ENCODE measurements at regions not wholly inside any gene's neighbourhood (a gene's known extent, or its start where the extent isn't known, plus 50 kb on each side); places are given as distances from the start of the nearest gene placed in this dataset.

- Mint-ChIP-seq H3K4me1 (ENCODE audit: low read depth in 2 of 2) (no peaks in the 10 kb centered on the region), H3K27me3 (peaks cover 37 to 61% of the 10 kb centered on the region in 2 donors), H3K4me3 (no peak overlapping the region), H3K36me3 (no peaks in the 10 kb centered on the region), H3K27ac (no peak overlapping the region), H3K9me3 (no peaks in the 10 kb centered on the region)
- ATAC-seq (no peak), DNase-seq (ENCODE audit: low spot score) (no peak)
Observed at GRCh38 chr17:33803686-33804085, 451.4 kb upstream of the CCL2 start.

- H3K9me3 Mint-ChIP-seq = no peaks in the 10 kb centered on the region
- no peak for DNase-seq (ENCODE audit: low spot score)
- no peak overlapping the region for H3K4me3 Mint-ChIP-seq
- H3K36me3 Mint-ChIP-seq = no peaks in the 10 kb centered on the region
- ATAC-seq = no peak
- peaks cover 36 to 64% of the 10 kb centered on the region in 2 donors for H3K27me3 Mint-ChIP-seq
- H3K27ac Mint-ChIP-seq = no peak overlapping the region
- H3K4me1 Mint-ChIP-seq (ENCODE audit: low read depth in 2 of 2) = no peaks in the 10 kb centered on the region
Observed at GRCh38 chr17:33804401-33804800, 450.7 kb upstream of the CCL2 start.

- Mint-ChIP-seq H3K9me3 (no peaks in the 10 kb centered on the region), H3K4me3 (no peak overlapping the region), H3K4me1 (ENCODE audit: low read depth in 2 of 2) (no peaks in the 10 kb centered on the region), H3K36me3 (no peaks in the 10 kb centered on the region), H3K27me3 (peaks cover 30 to 60% of the 10 kb centered on the region in 2 donors), H3K27ac (no peak overlapping the region)
- DNase-seq (ENCODE audit: low spot score) (no peak), ATAC-seq (no peak)
Observed at GRCh38 chr17:33806631-33807030, 448.5 kb upstream of the CCL2 start.

- no peak for DNase-seq (ENCODE audit: low spot score)
- Mint-ChIP-seq H3K36me3 (no peaks in the 10 kb centered on the region), H3K4me1 (ENCODE audit: low read depth in 2 of 2) (no peaks in the 10 kb centered on the region), H3K27me3 (peaks cover 17 to 44% of the 10 kb centered on the region in 2 donors), H3K4me3 (no peak overlapping the region), H3K9me3 (no peaks in the 10 kb centered on the region), H3K27ac (no peak overlapping the region)
- no peak for ATAC-seq
Observed at GRCh38 chr17:33809748-33810147, 445.3 kb upstream of the CCL2 start.

- no peaks in the 10 kb centered on the region for H3K9me3 Mint-ChIP-seq
- no peak overlapping the region for H3K4me3 Mint-ChIP-seq
- no peaks in the 10 kb centered on the region for H3K36me3 Mint-ChIP-seq
- peaks cover 13 to 43% of the 10 kb centered on the region in 2 donors for H3K27me3 Mint-ChIP-seq
- no peak overlapping the region for H3K27ac Mint-ChIP-seq
- ATAC-seq (no peak), DNase-seq (ENCODE audit: low spot score) (no peak)
- no peaks in the 10 kb centered on the region for H3K4me1 Mint-ChIP-seq (ENCODE audit: low read depth in 2 of 2)
Observed at GRCh38 chr17:33811004-33811760, 443.9 kb upstream of the CCL2 start.

GRCh38 chr17:33811984-33812577, 443.0 kb upstream of the CCL2 start:
- H3K36me3 Mint-ChIP-seq = no peaks in the 10 kb centered on the region
- no peaks in the 10 kb centered on the region for H3K9me3 Mint-ChIP-seq
- H3K4me1 Mint-ChIP-seq (ENCODE audit: low read depth in 2 of 2) = no peaks in the 10 kb centered on the region
- no peak overlapping the region for H3K27ac Mint-ChIP-seq
- H3K4me3 Mint-ChIP-seq = no peak overlapping the region
- ATAC-seq (no peak), DNase-seq (ENCODE audit: low spot score) (no peak)
- H3K27me3 Mint-ChIP-seq = peaks cover 13 to 43% of the 10 kb centered on the region in 2 donors

- no peak for ATAC-seq
- no peak for DNase-seq (ENCODE audit: low spot score)
- Mint-ChIP-seq H3K27me3 (peaks cover 8 to 28% of the 10 kb centered on the region in 2 donors), H3K36me3 (no peaks in the 10 kb centered on the region), H3K4me3 (no peak overlapping the region), H3K4me1 (ENCODE audit: low read depth in 2 of 2) (no peaks in the 10 kb centered on the region), H3K9me3 (no peaks in the 10 kb centered on the region), H3K27ac (no peak overlapping the region)
Observed at GRCh38 chr17:33814852-33815251, 440.2 kb upstream of the CCL2 start.

- DNase-seq (ENCODE audit: low spot score) = no peak
- Mint-ChIP-seq H3K4me3 (no peak overlapping the region), H3K4me1 (ENCODE audit: low read depth in 2 of 2) (no peaks in the 10 kb centered on the region), H3K36me3 (no peaks in the 10 kb centered on the region), H3K27ac (no peak overlapping the region), H3K27me3 (peaks cover 7 to 27% of the 10 kb centered on the region in 2 donors), H3K9me3 (no peaks in the 10 kb centered on the region)
- no peak for ATAC-seq
Observed at GRCh38 chr17:33816036-33816435, 439.0 kb upstream of the CCL2 start.

- DNase-seq (ENCODE audit: low spot score) (no peak), ATAC-seq (peak in 1 of 2 donors; percentile 11)
- H3K4me3 Mint-ChIP-seq = no peak overlapping the region
- peaks cover 9 to 33% of the 10 kb centered on the region in 2 donors for H3K27me3 Mint-ChIP-seq
- H3K9me3 Mint-ChIP-seq = no peaks in the 10 kb centered on the region
- H3K27ac Mint-ChIP-seq = no peak overlapping the region
- no peaks in the 10 kb centered on the region for H3K36me3 Mint-ChIP-seq
- H3K4me1 Mint-ChIP-seq (ENCODE audit: low read depth in 2 of 2) = no peaks in the 10 kb centered on the region
Observed at GRCh38 chr17:33816842-33817617, 438.1 kb upstream of the CCL2 start.

GRCh38 chr17:33819539-33819938, 435.5 kb upstream of the CCL2 start:
- Mint-ChIP-seq H3K27me3 (peaks cover 15 to 46% of the 10 kb centered on the region in 2 donors), H3K27ac (no peak overlapping the region), H3K9me3 (no peaks in the 10 kb centered on the region), H3K36me3 (no peaks in the 10 kb centered on the region), H3K4me1 (ENCODE audit: low read depth in 2 of 2) (no peaks in the 10 kb centered on the region), H3K4me3 (no peak overlapping the region)
- DNase-seq (ENCODE audit: low spot score) (no peak), ATAC-seq (no peak)

GRCh38 chr17:33832262-33832661, 422.8 kb upstream of the CCL2 start:
- Mint-ChIP-seq H3K4me1 (ENCODE audit: low read depth in 2 of 2) (no peaks in the 10 kb centered on the region), H3K9me3 (no peaks in the 10 kb centered on the region), H3K4me3 (no peak overlapping the region), H3K27me3 (peaks cover 13 to 22% of the 10 kb centered on the region in 2 donors), H3K36me3 (no peaks in the 10 kb centered on the region), H3K27ac (no peak overlapping the region)
- no peak for ATAC-seq
- DNase-seq (ENCODE audit: low spot score) = no peak

- DNase-seq (ENCODE audit: low spot score) = no peak
- Mint-ChIP-seq H3K27ac (no peak overlapping the region), H3K27me3 (peaks cover 28 to 29% of the 10 kb centered on the region in 2 donors), H3K9me3 (no peaks in the 10 kb centered on the region), H3K36me3 (no peaks in the 10 kb centered on the region), H3K4me1 (ENCODE audit: low read depth in 2 of 2) (no peaks in the 10 kb centered on the region), H3K4me3 (no peak overlapping the region)
- no peak for ATAC-seq
Observed at GRCh38 chr17:33837281-33837680, 417.8 kb upstream of the CCL2 start.

GRCh38 chr17:33838281-33838680, 416.8 kb upstream of the CCL2 start:
- DNase-seq (ENCODE audit: low spot score) (no peak), ATAC-seq (no peak)
- H3K36me3 Mint-ChIP-seq = no peaks in the 10 kb centered on the region
- H3K4me1 Mint-ChIP-seq (ENCODE audit: low read depth in 2 of 2) = no peaks in the 10 kb centered on the region
- no peaks in the 10 kb centered on the region for H3K9me3 Mint-ChIP-seq
- peaks cover 34 to 35% of the 10 kb centered on the region in 2 donors for H3K27me3 Mint-ChIP-seq
- H3K4me3 Mint-ChIP-seq = no peak overlapping the region
- H3K27ac Mint-ChIP-seq = no peak overlapping the region

GRCh38 chr17:33847900-33848299, 407.2 kb upstream of the CCL2 start:
- Mint-ChIP-seq H3K36me3 (no peaks in the 10 kb centered on the region), H3K4me1 (ENCODE audit: low read depth in 2 of 2) (no peaks in the 10 kb centered on the region), H3K9me3 (no peaks in the 10 kb centered on the region), H3K27ac (no peak overlapping the region), H3K4me3 (no peak overlapping the region), H3K27me3 (peaks cover 9 to 15% of the 10 kb centered on the region in 2 donors)
- DNase-seq (ENCODE audit: low spot score) = no peak
- ATAC-seq = no peak
